ENCODE measurements at regions not wholly inside any gene's neighbourhood (a gene's known extent, or its start where the extent isn't known, plus 50 kb on each side); places are given as distances from the start of the nearest gene placed in this dataset.

- ChIA-PET POLR2A (no interaction called here), CTCF (no interaction called here)
- intact Hi-C loops (cut with micrococcal nuclease), result no loop called here
- H3K4me1 Mint-ChIP-seq, result peaks cover 7% of the 10 kb centered on the region
- no peaks in the 10 kb centered on the region for H3K27me3 Mint-ChIP-seq
- TF ChIP-seq, protein P1, sequence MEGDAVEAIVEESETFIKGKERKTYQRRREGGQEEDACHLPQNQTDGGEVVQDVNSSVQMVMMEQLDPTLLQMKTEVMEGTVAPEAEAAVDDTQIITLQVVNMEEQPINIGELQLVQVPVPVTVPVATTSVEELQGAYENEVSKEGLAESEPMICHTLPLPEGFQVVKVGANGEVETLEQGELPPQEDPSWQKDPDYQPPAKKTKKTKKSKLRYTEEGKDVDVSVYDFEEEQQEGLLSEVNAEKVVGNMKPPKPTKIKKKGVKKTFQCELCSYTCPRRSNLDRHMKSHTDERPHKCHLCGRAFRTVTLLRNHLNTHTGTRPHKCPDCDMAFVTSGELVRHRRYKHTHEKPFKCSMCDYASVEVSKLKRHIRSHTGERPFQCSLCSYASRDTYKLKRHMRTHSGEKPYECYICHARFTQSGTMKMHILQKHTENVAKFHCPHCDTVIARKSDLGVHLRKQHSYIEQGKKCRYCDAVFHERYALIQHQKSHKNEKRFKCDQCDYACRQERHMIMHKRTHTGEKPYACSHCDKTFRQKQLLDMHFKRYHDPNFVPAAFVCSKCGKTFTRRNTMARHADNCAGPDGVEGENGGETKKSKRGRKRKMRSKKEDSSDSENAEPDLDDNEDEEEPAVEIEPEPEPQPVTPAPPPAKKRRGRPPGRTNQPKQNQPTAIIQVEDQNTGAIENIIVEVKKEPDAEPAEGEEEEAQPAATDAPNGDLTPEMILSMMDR (IDR thresholded peaks at IDR 0.05), result no peak
- DNase-seq (no peak), ATAC-seq (ENCODE audit: low read depth) (no peak)
- H3K36me3 Mint-ChIP-seq (ENCODE audit: low read depth), result no peaks in the 10 kb centered on the region
- H3K9me3 Mint-ChIP-seq, result peaks cover 2% of the 10 kb centered on the region
- no peak overlapping the region for H3K27ac Mint-ChIP-seq
- no peak overlapping the region for H3K4me3 Mint-ChIP-seq
Observed at GRCh38 chr13:68506888-68507551, 1276.9 kb upstream of the PCDH9 start.

DNA sequence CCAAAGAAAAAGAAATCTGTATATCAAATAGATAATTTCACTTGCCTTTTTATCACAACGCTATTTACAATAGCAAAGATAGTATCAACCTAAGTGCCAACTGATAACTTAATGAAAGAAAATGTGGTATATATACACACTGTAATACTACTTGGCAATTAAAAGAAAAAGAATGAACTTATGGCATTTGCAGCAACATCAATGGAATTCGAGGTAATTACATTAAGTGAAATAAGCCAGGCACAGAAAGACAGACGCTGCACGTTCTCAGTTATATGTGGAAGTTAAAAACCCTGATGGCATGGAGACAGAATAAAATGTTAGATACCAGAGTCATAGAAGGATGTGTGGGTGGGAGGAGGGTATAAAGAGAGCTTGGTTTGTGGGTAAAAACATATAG, 1260.5 kb upstream of the PCDH9 start:
- Mint-ChIP-seq H3K27ac (no peak overlapping the region), H3K4me1 (no peaks in the 10 kb centered on the region), H3K9me3 (no peaks in the 10 kb centered on the region), H3K4me3 (no peak overlapping the region), H3K36me3 (ENCODE audit: low read depth) (no peaks in the 10 kb centered on the region), H3K27me3 (no peaks in the 10 kb centered on the region)
- intact Hi-C loops (cut with micrococcal nuclease), result no loop called here
- ATAC-seq (ENCODE audit: low read depth) (no peak), DNase-seq (no peak)
- CTCF ChIA-PET, result no interaction called here
- POLR2A ChIA-PET, result no interaction called here
- TF ChIP-seq, protein P1 (IDR thresholded peaks at IDR 0.05), result no peak

DNA sequence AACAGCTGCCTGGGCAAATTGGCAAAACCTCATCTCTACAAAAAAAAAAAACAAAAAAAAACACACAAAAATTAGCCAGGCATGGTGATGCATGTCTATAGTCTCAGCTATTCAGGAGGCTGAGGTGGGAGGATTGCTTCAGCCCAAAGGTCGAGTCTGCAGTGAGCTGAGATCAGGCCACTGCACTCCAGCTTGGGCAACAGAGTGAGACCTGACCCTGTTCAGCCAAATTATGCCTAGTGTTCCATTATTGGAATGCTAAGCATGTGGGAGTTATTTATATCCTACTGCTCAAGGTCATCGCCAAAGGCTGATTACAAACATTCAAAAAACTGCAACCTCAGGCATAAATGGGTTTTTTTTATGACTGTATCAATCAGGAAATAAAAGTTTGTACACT, 1251.0 kb upstream of the PCDH9 start:
- H3K27me3 Mint-ChIP-seq, result no peaks in the 10 kb centered on the region
- no peaks in the 10 kb centered on the region for H3K4me1 Mint-ChIP-seq
- TF ChIP-seq, protein P1 (IDR thresholded peaks at IDR 0.05), result no peak
- H3K4me3 Mint-ChIP-seq, result no peak overlapping the region
- no peak overlapping the region for H3K27ac Mint-ChIP-seq
- CTCF ChIA-PET, result no interaction called here
- no peaks in the 10 kb centered on the region for H3K9me3 Mint-ChIP-seq
- intact Hi-C loops (cut with micrococcal nuclease), result no loop called here
- POLR2A ChIA-PET, result no interaction called here
- ATAC-seq (ENCODE audit: low read depth), result no peak
- no peaks in the 10 kb centered on the region for H3K36me3 Mint-ChIP-seq (ENCODE audit: low read depth)
- no peak for DNase-seq

- TF ChIP-seq, protein P1 (IDR thresholded peaks at IDR 0.05), result no peak
- DNase-seq (no peak), ATAC-seq (ENCODE audit: low read depth) (no peak)
- H3K36me3 Mint-ChIP-seq (ENCODE audit: low read depth), result no peaks in the 10 kb centered on the region
- H3K27ac Mint-ChIP-seq, result no peak overlapping the region
- no peaks in the 10 kb centered on the region for H3K27me3 Mint-ChIP-seq
- CTCF ChIA-PET, result no interaction called here
- no peaks in the 10 kb centered on the region for H3K9me3 Mint-ChIP-seq
- H3K4me3 Mint-ChIP-seq, result no peak overlapping the region
- intact Hi-C loops (cut with micrococcal nuclease), result no loop called here
- no peaks in the 10 kb centered on the region for H3K4me1 Mint-ChIP-seq
- POLR2A ChIA-PET, result no interaction called here
Observed at GRCh38 chr13:68473834-68474326, 1243.7 kb upstream of the PCDH9 start.

DNA sequence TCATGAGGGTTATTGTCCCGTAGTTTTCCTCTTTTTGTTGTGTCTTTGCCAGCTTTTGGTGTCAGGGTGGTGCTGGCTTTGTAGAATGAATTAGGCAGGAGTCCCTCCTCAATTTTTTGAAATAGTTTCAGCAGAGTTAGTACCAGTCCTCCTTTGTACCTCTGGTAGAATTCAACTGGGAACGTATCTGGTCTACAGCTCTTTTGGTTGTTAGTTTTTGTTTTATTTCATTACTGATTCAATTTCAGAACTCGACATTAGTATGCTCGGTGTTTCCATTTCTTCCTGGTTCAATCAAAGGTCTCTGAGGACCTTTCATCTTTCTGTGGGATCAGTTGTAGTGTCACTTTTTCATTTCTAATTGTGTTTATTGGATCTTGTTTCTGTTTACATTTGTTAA, 1237.0 kb upstream of the PCDH9 start:
- Mint-ChIP-seq H3K27me3 (no peaks in the 10 kb centered on the region), H3K4me3 (no peak overlapping the region), H3K36me3 (ENCODE audit: low read depth) (no peaks in the 10 kb centered on the region), H3K27ac (no peak overlapping the region), H3K9me3 (peaks cover 2% of the 10 kb centered on the region), H3K4me1 (no peaks in the 10 kb centered on the region)
- DNase-seq, result no peak
- ChIA-PET POLR2A (no interaction called here), CTCF (no interaction called here)
- TF ChIP-seq, protein P1 (IDR thresholded peaks at IDR 0.05), result no peak
- intact Hi-C loops (cut with micrococcal nuclease), result no loop called here
- ATAC-seq (ENCODE audit: low read depth), result no peak

Data from activated B cell treated with CpG ODN at 0.5 μM for 24 hours (primary cell).